HG03575 (cell line): ENCODE measurements at regions not wholly inside any gene's neighbourhood (a gene's known extent, or its start where the extent isn't known, plus 50 kb on each side); places are given as distances from the start of the nearest gene placed in this dataset.
"Not testable (repeated sequence)": the region's sequence is repeated elsewhere in the genome, so short reads cannot be mapped to it uniquely, and the experiment has no call there.

Experiments
- ATAC-seq: cut with Tn5 transposase; IDR thresholded peaks from one replicate; pipeline ENCODE4 v1.9.1; 2021; ENCODE audit not compliant: unreplicated experiment, insufficient number of reproducible peaks, low FRiP score; ENCODE audit errors: extremely low read depth

- no peak for ATAC-seq
These were observed 815.8 kb downstream of the METTL15 start for GRCh38 chr11:28924004-28924403.

- ATAC-seq = no peak
These were observed 814.3 kb downstream of the METTL15 start for GRCh38 chr11:28922386-28922981.

GRCh38 chr11:28919194-28919593 lies 811.0 kb downstream of the METTL15 start:
- no peak for ATAC-seq

- ATAC-seq = no peak
These were observed 805.7 kb downstream of the METTL15 start for GRCh38 chr11:28913883-28914282.

GRCh38 chr11:28911829-28912228 lies 803.6 kb downstream of the METTL15 start:
- ATAC-seq = no peak

- ATAC-seq = no peak
These were observed 802.7 kb downstream of the METTL15 start for GRCh38 chr11:28910926-28911325.

- no peak for ATAC-seq
These were observed 795.5 kb downstream of the METTL15 start for GRCh38 chr11:28903716-28904115.

- no peak for ATAC-seq
These were observed 792.2 kb downstream of the METTL15 start for GRCh38 chr11:28900427-28900826.

GRCh38 chr11:28899706-28900105 lies 791.5 kb downstream of the METTL15 start:
- no peak for ATAC-seq

GRCh38 chr11:28890601-28891040 lies 782.4 kb downstream of the METTL15 start:
- ATAC-seq = not testable (repeated sequence)

GRCh38 chr11:28887681-28888080 lies 779.5 kb downstream of the METTL15 start:
- no peak for ATAC-seq

- ATAC-seq = no peak
These were observed 771.7 kb downstream of the METTL15 start for GRCh38 chr11:28879869-28880268.

- ATAC-seq = no peak
These were observed 769.8 kb downstream of the METTL15 start for GRCh38 chr11:28878025-28878424.

GRCh38 chr11:28877340-28877739 lies 769.2 kb downstream of the METTL15 start:
- no peak for ATAC-seq

GRCh38 chr11:28874706-28875105 lies 766.5 kb downstream of the METTL15 start:
- no peak for ATAC-seq

GRCh38 chr11:28871090-28871489 lies 762.9 kb downstream of the METTL15 start:
- no peak for ATAC-seq

GRCh38 chr11:28863422-28863821 lies 755.2 kb downstream of the METTL15 start:
- ATAC-seq = no peak

- no peak for ATAC-seq
These were observed 752.7 kb downstream of the METTL15 start for GRCh38 chr11:28860893-28861292.

GRCh38 chr11:28858076-28858475 lies 749.9 kb downstream of the METTL15 start:
- ATAC-seq = no peak

GRCh38 chr11:28849053-28849452 lies 740.9 kb downstream of the METTL15 start:
- no peak for ATAC-seq

GRCh38 chr11:28842716-28843115 lies 734.5 kb downstream of the METTL15 start:
- no peak for ATAC-seq
